HG03139 (cell line): ENCODE measurements at regions not wholly inside any gene's neighbourhood (a gene's known extent, or its start where the extent isn't known, plus 50 kb on each side); places are given as distances from the start of the nearest gene placed in this dataset.
"Not testable (repeated sequence)": the region's sequence is repeated elsewhere in the genome, so short reads cannot be mapped to it uniquely, and the experiment has no call there.

Experiments
- ATAC-seq: cut with Tn5 transposase; IDR thresholded peaks from one replicate; pipeline ENCODE4 v1.9.1; 2021; ENCODE audit not compliant: unreplicated experiment

- ATAC-seq: no peak
Observed at GRCh38 chr3:95521396-95521795, 1293.0 kb upstream of the EPHA6 start.

GRCh38 chr3:95522449-95522848, 1291.9 kb upstream of the EPHA6 start:
- no peak for ATAC-seq

GRCh38 chr3:95539950-95540483, 1274.4 kb upstream of the EPHA6 start:
- ATAC-seq: no peak

GRCh38 chr3:95565502-95565901, 1248.9 kb upstream of the EPHA6 start:
- no peak for ATAC-seq

GRCh38 chr3:95567346-95567745, 1247.0 kb upstream of the EPHA6 start:
- ATAC-seq: no peak

- ATAC-seq: no peak
Observed at GRCh38 chr3:95586754-95587153, 1227.6 kb upstream of the EPHA6 start.

- not testable (repeated sequence) for ATAC-seq
Observed at GRCh38 chr3:95587641-95588040, 1226.8 kb upstream of the EPHA6 start.

GRCh38 chr3:95588473-95588872, 1225.9 kb upstream of the EPHA6 start:
- no peak for ATAC-seq

GRCh38 chr3:95595416-95596075, 1218.8 kb upstream of the EPHA6 start:
- ATAC-seq: no peak

- ATAC-seq: no peak
Observed at GRCh38 chr3:95607926-95608325, 1206.5 kb upstream of the EPHA6 start.

GRCh38 chr3:95609411-95609810, 1205.0 kb upstream of the EPHA6 start:
- no peak for ATAC-seq

GRCh38 chr3:95612611-95613010, 1201.8 kb upstream of the EPHA6 start:
- ATAC-seq: no peak

- no peak for ATAC-seq
Observed at GRCh38 chr3:95613993-95614392, 1200.4 kb upstream of the EPHA6 start.

GRCh38 chr3:95615592-95616310, 1198.6 kb upstream of the EPHA6 start:
- no peak for ATAC-seq

- no peak for ATAC-seq
Observed at GRCh38 chr3:95626107-95626506, 1188.3 kb upstream of the EPHA6 start.

GRCh38 chr3:95627293-95627692, 1187.1 kb upstream of the EPHA6 start:
- no peak for ATAC-seq

- no peak for ATAC-seq
Observed at GRCh38 chr3:95627697-95628096, 1186.7 kb upstream of the EPHA6 start.

- ATAC-seq: no peak
Observed at GRCh38 chr3:95629802-95630201, 1184.6 kb upstream of the EPHA6 start.

- ATAC-seq: no peak
Observed at GRCh38 chr3:95645291-95645690, 1169.1 kb upstream of the EPHA6 start.

GRCh38 chr3:95654570-95655362, 1159.6 kb upstream of the EPHA6 start:
- no peak for ATAC-seq

- no peak for ATAC-seq
Observed at GRCh38 chr3:95655363-95655986, 1158.9 kb upstream of the EPHA6 start.
